ENCODE measurements at regions not wholly inside any gene's neighbourhood (a gene's known extent, or its start where the extent isn't known, plus 50 kb on each side); places are given as distances from the start of the nearest gene placed in this dataset.

GRCh38 chr15:79680720-79681119 lies 216.1 kb downstream of the MTHFS start:
- DNase-seq (ENCODE audit: low read depth): peak; percentile 66
- no peak for TF ChIP-seq CTCF (IDR thresholded peaks at IDR 0.05; ENCODE audit: insufficient read depth, low read length)
- no peak overlapping the region for H3K4me3 ChIP-seq (ENCODE audit: low read depth, low read length)

- no peak for TF ChIP-seq CTCF (IDR thresholded peaks at IDR 0.05; ENCODE audit: insufficient read depth, low read length)
- H3K4me3 ChIP-seq (ENCODE audit: low read depth, low read length): no peak overlapping the region
- peak; percentile 88 for DNase-seq (ENCODE audit: low read depth)
These were observed 214.5 kb downstream of the MTHFS start for GRCh38 chr15:79682285-79682684.

GRCh38 chr15:79682851-79683288 lies 213.9 kb downstream of the MTHFS start:
- DNase-seq (ENCODE audit: low read depth): peak; percentile 52

GRCh38 chr15:79689030-79689429 lies 207.8 kb downstream of the MTHFS start:
- TF ChIP-seq CTCF (IDR thresholded peaks at IDR 0.05; ENCODE audit: insufficient read depth, low read length): no peak
- DNase-seq (ENCODE audit: low read depth): no peak
- H3K4me3 ChIP-seq (ENCODE audit: low read depth, low read length): no peak overlapping the region

More at GRCh38 chr15:79682851-79683288, 213.9 kb downstream of the MTHFS start:
- TF ChIP-seq CTCF (IDR thresholded peaks at IDR 0.05; ENCODE audit: insufficient read depth, low read length): no peak
- no peak overlapping the region for H3K4me3 ChIP-seq (ENCODE audit: low read depth, low read length)

- H3K4me3 ChIP-seq (ENCODE audit: low read depth, low read length): no peak overlapping the region
- DNase-seq (ENCODE audit: low read depth): no peak
- no peak for TF ChIP-seq CTCF (IDR thresholded peaks at IDR 0.05; ENCODE audit: insufficient read depth, low read length)
These were observed 195.8 kb downstream of the MTHFS start for GRCh38 chr15:79700951-79701480.

- H3K4me3 ChIP-seq (ENCODE audit: low read depth, low read length): no peak overlapping the region
- TF ChIP-seq CTCF (IDR thresholded peaks at IDR 0.05; ENCODE audit: insufficient read depth, low read length): no peak
- DNase-seq (ENCODE audit: low read depth): no peak
These were observed 194.2 kb downstream of the MTHFS start for GRCh38 chr15:79702621-79703020.

- TF ChIP-seq CTCF (IDR thresholded peaks at IDR 0.05; ENCODE audit: insufficient read depth, low read length): no peak
- H3K4me3 ChIP-seq (ENCODE audit: low read depth, low read length): no peak overlapping the region
- DNase-seq (ENCODE audit: low read depth): no peak
These were observed 175.6 kb downstream of the MTHFS start for GRCh38 chr15:79721256-79721655.
